ENCODE measurements at regions not wholly inside any gene's neighbourhood (a gene's known extent, or its start where the extent isn't known, plus 50 kb on each side); places are given as distances from the start of the nearest gene placed in this dataset.

DNA sequence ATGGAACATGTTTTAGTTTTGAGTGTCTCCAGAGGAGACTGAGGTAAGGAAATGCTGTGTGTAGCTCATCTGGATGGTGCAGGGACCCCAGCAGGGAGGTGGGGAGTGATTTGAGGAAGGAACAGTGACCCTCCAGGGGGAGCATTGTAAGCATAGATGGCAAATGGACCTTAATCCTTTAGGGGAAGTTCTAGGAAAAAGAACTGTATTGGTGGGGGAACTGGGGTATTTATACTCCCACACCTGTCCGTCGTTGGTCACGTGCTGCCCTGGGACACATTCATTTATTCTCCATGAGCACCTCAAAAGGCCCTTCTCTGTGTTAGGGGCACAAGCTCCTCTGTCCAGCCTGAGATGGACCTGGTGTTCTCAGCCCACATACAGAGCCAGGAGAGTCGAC lies 233.9 kb upstream of the HDAC4 start:
- in situ Hi-C loops (cut with MboI) = no loop called here
- TF ChIP-seq POLR2H (tag; IDR thresholded peaks at IDR 0.05; ENCODE audit: low read depth) (no peak), ZNF436 (CRISPR knock-in tag; IDR thresholded peaks at IDR 0.05) (no peak), HOXB6 (CRISPR knock-in tag; IDR thresholded peaks at IDR 0.05; ENCODE audit: borderline replicate concordance) (no peak), TFAM (CRISPR knock-in tag; conservative IDR thresholded peaks at IDR 0.05) (no peak), ZNF583 (CRISPR knock-in tag; IDR thresholded peaks at IDR 0.05) (no peak), SAP30 (IDR thresholded peaks at IDR 0.05; ENCODE audit: borderline replicate concordance, insufficient read depth, low read depth, low read length, poor library complexity, severe bottlenecking) (no peak), NFXL1 (CRISPR knock-in tag; IDR thresholded peaks at IDR 0.05) (no peak)
- TF ChIP-seq, protein P1, sequence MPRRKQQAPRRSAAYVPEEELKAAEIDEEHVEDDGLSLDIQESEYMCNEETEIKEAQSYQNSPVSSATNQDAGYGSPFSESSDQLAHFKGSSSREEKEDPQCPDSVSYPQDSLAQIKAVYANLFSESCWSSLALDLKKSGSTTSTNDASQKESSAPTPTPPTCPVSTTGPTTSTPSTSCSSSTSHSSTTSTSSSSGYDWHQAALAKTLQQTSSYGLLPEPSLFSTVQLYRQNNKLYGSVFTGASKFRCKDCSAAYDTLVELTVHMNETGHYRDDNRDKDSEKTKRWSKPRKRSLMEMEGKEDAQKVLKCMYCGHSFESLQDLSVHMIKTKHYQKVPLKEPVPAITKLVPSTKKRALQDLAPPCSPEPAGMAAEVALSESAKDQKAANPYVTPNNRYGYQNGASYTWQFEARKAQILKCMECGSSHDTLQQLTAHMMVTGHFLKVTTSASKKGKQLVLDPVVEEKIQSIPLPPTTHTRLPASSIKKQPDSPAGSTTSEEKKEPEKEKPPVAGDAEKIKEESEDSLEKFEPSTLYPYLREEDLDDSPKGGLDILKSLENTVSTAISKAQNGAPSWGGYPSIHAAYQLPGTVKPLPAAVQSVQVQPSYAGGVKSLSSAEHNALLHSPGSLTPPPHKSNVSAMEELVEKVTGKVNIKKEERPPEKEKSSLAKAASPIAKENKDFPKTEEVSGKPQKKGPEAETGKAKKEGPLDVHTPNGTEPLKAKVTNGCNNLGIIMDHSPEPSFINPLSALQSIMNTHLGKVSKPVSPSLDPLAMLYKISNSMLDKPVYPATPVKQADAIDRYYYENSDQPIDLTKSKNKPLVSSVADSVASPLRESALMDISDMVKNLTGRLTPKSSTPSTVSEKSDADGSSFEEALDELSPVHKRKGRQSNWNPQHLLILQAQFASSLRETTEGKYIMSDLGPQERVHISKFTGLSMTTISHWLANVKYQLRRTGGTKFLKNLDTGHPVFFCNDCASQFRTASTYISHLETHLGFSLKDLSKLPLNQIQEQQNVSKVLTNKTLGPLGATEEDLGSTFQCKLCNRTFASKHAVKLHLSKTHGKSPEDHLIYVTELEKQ (CRISPR knock-in tag; IDR thresholded peaks at IDR 0.05) = no peak
- TF ChIP-seq, protein P2, sequence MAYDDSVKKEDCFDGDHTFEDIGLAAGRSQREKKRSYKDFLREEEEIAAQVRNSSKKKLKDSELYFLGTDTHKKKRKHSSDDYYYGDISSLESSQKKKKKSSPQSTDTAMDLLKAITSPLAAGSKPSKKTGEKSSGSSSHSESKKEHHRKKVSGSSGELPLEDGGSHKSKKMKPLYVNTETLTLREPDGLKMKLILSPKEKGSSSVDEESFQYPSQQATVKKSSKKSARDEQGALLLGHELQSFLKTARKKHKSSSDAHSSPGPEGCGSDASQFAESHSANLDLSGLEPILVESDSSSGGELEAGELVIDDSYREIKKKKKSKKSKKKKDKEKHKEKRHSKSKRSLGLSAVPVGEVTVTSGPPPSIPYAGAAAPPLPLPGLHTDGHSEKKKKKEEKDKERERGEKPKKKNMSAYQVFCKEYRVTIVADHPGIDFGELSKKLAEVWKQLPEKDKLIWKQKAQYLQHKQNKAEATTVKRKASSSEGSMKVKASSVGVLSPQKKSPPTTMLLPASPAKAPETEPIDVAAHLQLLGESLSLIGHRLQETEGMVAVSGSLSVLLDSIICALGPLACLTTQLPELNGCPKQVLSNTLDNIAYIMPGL (CRISPR knock-in tag; IDR thresholded peaks at IDR 0.05) = no peak
- TF ChIP-seq, protein P3, sequence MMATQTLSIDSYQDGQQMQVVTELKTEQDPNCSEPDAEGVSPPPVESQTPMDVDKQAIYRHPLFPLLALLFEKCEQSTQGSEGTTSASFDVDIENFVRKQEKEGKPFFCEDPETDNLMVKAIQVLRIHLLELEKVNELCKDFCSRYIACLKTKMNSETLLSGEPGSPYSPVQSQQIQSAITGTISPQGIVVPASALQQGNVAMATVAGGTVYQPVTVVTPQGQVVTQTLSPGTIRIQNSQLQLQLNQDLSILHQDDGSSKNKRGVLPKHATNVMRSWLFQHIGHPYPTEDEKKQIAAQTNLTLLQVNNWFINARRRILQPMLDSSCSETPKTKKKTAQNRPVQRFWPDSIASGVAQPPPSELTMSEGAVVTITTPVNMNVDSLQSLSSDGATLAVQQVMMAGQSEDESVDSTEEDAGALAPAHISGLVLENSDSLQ (IDR thresholded peaks at IDR 0.05) = no peak
- TF ChIP-seq, protein P4, sequence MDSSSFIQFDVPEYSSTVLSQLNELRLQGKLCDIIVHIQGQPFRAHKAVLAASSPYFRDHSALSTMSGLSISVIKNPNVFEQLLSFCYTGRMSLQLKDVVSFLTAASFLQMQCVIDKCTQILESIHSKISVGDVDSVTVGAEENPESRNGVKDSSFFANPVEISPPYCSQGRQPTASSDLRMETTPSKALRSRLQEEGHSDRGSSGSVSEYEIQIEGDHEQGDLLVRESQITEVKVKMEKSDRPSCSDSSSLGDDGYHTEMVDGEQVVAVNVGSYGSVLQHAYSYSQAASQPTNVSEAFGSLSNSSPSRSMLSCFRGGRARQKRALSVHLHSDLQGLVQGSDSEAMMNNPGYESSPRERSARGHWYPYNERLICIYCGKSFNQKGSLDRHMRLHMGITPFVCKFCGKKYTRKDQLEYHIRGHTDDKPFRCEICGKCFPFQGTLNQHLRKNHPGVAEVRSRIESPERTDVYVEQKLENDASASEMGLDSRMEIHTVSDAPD (CRISPR knock-in tag; IDR thresholded peaks at IDR 0.05) = no peak
- Histone ChIP-seq H3K79me2 (ENCODE audit: control insufficient read depth, insufficient read depth, low read length) (no peaks in the 10 kb centered on the region), H3K4me1 (replicated peaks in 1 of 2; ENCODE audit: control insufficient read depth in 2 of 2, insufficient read depth in 2 of 2, low read length in 2 of 2) (no peaks in the 10 kb centered on the region), H4K20me1 (replicated peaks; ENCODE audit: control insufficient read depth, insufficient read depth, low read length) (no peaks in the 10 kb centered on the region), H3K4me2 (ENCODE audit: insufficient read depth, low read length) (no peak overlapping the region), H3K9ac (ENCODE audit: insufficient read depth in 1 of 2, low read depth in 2 of 2, low read length in 2 of 2) (no peak overlapping the region), H3K36me3 (ENCODE audit: control insufficient read depth, insufficient read depth, low read length) (no peaks in the 10 kb centered on the region), H3K27ac (ENCODE audit: extremely low read depth, low read depth, low read length) (no peak overlapping the region), H3K9me1 (ENCODE audit: control insufficient read depth, insufficient read depth, low read length) (no peaks in the 10 kb centered on the region), H3K9me3 (replicated peaks; ENCODE audit: control insufficient read depth, insufficient read depth, low read depth, low read length) (no peaks in the 10 kb centered on the region), H3K4me3 (no peak overlapping the region), H2AFZ (ENCODE audit: low read depth, low read length) (no peak overlapping the region), H3K27me3 (ENCODE audit: control insufficient read depth in 2 of 2, insufficient read depth in 2 of 2, low read length in 2 of 2) (no peaks in the 10 kb centered on the region)
- CTCF ChIA-PET (ENCODE audit: low intra/inter-chr PET ratio) = no interaction called here
- 0% methylated on average over 3 of the region's 4 CpGs for WGBS (ENCODE audit: insufficient coverage, low coverage, missing lambda C conversion rate)
- FAIRE-seq = no peak
- intact Hi-C loops (cut with micrococcal nuclease) = no loop called here
- no TSS peak for BruUV-seq (replicated peaks)
- no peak for ATAC-seq
- DNase-seq (ENCODE audit: extremely low read depth in 1 of 4, low spot score in 3 of 4) = no peak
- POLR2A ChIA-PET = no interaction called here
